Hypothalamus (tissue), 51 donors: ENCODE measurements at regions not wholly inside any gene's neighbourhood (a gene's known extent, or its start where the extent isn't known, plus 50 kb on each side); places are given as distances from the start of the nearest gene placed in this dataset.

ENCODE experiments used
- DNase-seq, 51 donors: peaks; one replicate each; lab custom pipeline; 2025; lab: John Stamatoyannopoulos, UW

DNA sequence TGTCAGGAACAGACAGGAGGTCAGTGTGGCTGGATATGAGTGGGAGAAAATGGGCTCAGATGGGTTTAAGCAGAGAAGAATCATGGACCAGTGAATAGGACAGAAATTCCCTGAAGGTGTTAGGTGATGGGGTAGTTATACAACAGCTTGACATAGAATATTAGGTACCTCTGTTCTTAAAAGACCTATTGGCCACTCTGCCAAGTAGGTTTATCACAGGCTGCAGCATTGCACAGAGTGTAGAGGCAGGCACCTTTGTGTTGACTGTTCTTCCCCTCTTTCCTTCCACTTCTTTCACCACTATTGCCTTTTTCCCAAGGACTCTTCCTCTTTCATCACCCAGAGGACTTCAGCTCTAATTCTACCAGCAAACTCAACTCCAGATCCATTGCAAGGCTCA lies 274.4 kb downstream of the CDCA7 start:
- no peak for DNase-seq

GRCh38 chr2:173630425-173631126 lies 275.9 kb downstream of the CDCA7 start:
- no peak for DNase-seq

DNA sequence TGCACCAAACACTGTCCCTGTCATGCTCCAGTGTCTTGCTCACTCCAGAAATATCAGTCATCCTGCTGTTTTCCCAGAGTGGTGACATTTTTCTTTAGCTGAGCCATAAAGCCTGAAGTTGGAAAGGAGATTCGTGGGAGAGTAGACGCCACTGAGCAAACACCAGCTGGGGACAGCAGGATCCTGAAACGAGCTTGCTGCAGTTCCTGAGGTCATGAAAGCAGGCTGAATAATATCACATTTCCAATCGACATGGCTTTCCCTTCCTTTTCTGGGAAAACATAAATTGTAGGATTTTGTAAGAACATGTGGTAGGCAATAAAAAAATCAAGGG lies 276.4 kb downstream of the CDCA7 start:
- DNase-seq = no peak

DNA sequence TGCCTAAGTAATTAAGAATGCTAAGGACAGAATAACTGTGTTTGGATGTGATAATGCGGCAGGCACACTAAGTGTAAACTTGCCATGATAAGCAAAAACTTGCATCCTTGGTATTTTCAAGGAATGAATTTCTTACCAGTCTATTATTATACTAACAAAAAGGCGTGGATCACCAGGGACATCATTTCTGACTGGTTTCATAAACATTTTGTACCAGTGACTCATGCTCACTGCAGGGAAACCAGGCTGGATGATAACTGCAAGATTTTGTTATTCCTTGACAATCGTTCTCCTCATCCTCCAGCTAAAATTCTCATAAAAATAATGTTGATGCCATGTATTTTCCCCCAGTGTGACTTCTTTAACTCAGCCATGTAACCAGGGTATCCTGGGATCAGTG lies 289.5 kb downstream of the CDCA7 start:
- DNase-seq = no peak

GRCh38 chr2:173647681-173648311 lies 293.1 kb downstream of the CDCA7 start:
- DNase-seq = no peak

- no peak for DNase-seq
Observed at GRCh38 chr2:173648816-173649215, 294.1 kb downstream of the CDCA7 start.

- DNase-seq = no peak
Observed at GRCh38 chr2:173649527-173650219, 295.0 kb downstream of the CDCA7 start.

- DNase-seq = no peak
Observed at GRCh38 chr2:173651891-173652290, 297.2 kb downstream of the CDCA7 start.

- DNase-seq = no peak
Observed at GRCh38 chr2:173652311-173652710, 297.6 kb downstream of the CDCA7 start.

- no peak for DNase-seq
Observed at GRCh38 chr2:173652767-173653431, 298.2 kb downstream of the CDCA7 start.

GRCh38 chr2:173653432-173653805 lies 298.7 kb downstream of the CDCA7 start:
- DNase-seq = no peak

DNA sequence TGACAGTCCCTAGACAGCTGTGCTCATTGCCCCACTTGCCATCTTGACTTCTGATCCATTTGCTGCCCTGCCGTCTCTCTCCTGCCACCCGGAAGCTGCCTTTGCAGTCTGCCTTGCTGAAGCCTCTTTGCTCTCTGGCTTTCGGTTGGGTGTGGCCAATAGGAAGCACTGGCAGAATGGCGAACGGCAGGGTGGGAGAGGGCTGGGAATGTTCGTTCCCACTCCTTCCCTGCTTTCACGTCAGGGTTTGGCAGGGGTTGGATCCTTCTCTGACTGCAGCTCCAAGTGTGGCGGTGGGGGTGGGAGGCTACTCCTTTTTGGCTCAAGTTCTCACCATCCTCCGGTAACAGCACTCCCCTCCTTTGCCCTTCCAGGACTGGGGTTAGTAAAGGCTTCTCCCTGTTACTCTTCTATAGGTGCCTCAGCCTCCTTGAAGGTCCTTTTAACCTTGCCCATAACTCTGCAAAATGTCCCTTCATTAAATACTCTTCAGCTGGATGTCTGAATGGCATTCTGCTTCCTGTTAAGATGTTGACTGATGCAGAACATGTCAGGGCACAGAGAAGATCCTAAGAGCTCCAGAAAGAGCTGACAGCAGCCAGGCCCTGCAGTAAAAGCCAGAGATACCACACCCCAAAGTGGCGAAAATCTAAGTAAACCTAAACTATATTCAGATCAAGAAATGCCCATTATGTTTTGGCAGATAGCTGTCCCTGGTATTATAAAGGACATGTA lies 299.7 kb downstream of the CDCA7 start:
- no peak for DNase-seq

DNA sequence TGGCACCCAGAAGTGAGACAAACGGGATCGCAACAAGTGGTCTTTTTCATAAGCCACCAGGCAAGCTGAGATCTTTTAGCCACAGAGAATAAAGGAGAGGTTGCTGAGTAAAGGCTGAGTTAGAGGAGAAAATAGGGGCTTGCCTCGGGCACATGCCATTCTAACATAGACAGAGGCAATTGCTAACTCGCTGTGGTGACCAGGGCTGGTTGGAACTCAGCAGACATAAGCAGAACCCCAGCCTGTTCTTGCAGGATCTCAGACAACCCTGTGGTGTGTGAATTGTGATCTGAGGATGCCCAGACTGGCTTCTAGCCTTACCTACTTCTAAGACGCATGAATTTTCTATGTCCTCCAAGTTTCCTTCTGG lies 300.2 kb downstream of the CDCA7 start:
- DNase-seq = no peak

GRCh38 chr2:173656086-173656485 lies 301.4 kb downstream of the CDCA7 start:
- no peak for DNase-seq

GRCh38 chr2:173657996-173658717 lies 303.5 kb downstream of the CDCA7 start:
- DNase-seq = no peak

DNA sequence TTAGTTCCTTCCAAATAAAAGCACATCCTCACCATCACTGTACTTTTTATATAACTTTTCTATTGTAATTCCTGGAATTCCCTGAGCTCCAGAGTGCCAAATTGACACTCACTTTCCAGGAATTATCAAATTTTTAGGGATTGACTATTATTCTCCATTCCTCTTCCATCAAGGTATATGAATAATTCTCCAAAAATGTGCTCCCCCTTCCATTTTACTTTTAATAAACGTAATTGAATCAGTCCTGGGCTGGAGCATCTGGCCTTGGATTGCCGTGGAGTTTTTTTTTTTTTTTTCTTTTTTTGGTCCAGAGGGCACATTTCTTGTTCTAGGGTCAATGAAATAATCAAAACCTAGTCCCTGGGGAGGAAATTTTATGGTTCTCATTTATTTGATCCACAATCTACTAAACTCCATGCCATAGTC lies 304.3 kb downstream of the CDCA7 start:
- no peak for DNase-seq

GRCh38 chr2:173659509-173659908 lies 304.8 kb downstream of the CDCA7 start:
- DNase-seq = no peak

DNA sequence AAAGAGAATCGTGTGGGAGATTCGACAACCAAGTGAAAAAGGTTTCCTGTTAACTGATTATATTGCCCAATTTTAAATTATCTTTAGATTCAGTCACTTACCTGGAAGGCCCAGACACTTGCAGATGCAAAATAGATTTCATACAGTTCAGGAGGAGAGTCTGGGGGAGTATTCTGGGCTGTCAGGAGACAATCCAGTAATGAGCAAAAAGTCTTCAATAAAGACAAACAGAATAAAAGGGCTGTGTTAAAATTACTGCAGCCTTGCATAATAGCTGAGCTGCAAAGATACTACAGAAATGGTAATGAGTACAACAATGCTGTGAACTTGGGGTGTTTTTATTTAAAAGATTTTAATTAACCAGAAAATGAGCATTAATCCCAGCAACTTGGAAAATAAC lies 303.6 kb downstream of the SP3 start:
- DNase-seq = peak in 1 of 51 donors; percentile 10

GRCh38 chr2:173663353-173663752 lies 301.8 kb downstream of the SP3 start:
- DNase-seq = no peak

DNA sequence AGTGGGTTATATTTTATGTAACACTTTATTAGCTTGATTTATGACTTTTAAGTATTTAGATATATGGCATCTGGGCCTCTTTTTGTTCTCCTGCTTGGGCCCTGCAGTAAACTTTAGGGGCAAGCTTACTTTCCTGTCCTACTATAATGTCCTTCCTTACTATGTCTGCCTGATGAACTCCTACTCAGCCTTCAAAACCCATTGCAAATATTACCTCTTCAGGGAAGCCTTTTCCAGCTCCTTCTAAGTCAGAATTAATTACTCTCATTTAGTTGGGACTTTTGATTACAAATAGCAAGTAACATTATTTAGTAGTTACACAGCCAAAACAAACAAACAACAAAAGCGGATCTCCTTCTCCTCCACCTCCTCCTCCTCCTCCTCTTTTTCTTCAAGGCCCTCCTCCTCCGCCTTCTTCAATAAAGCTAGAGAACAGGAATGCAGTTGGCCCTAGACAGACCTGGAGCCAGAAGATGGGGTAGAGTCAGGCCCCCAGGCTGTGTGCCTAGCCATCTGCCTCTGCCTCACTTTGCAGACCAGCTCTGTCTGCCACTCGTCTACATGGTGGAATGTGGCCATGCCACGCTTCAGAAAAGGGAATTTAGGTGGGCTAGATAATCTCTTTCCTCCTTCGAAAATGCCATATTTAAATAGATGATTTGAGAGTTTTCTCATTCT lies 301.2 kb downstream of the SP3 start:
- no peak for DNase-seq
